CD4-positive, CD25-positive, alpha-beta regulatory T cell (primary cell): ENCODE measurements at regions not wholly inside any gene's neighbourhood (a gene's known extent, or its start where the extent isn't known, plus 50 kb on each side); places are given as distances from the start of the nearest gene placed in this dataset.
"Not testable (repeated sequence)": the region's sequence is repeated elsewhere in the genome, so short reads cannot be mapped to it uniquely, and the experiment has no call there.

Experiments
- ATAC-seq, 2 donors: fragments of 150-1000 bp; cut with Tn5 transposase; one replicate each; pipeline ENCODE4 v1.10.0; 2021; ENCODE audit warnings: low read depth in 2 of 2, moderate number of reproducible peaks in 2 of 2, moderate library complexity in 1 of 2
- DNase-seq, 3 donors: peaks; one replicate each; pipeline versions ENCODE4 v3.0.0 to v3.0.0-alpha.2; 2012 to 2022; ENCODE audit warnings: mixed read lengths in 1 of 3
- H3K27ac ChIP-seq: one replicate; pipeline ENCODE4 v1.7.0; 2013; ENCODE audit warnings: mild to moderate bottlenecking, low read length; ENCODE audit not compliant: insufficient read depth, poor library complexity, severe bottlenecking
- H3K27me3 ChIP-seq: one replicate; pipeline ENCODE4 v1.7.0; 2013; ENCODE audit warnings: low read length; ENCODE audit not compliant: control insufficient read depth, insufficient read depth
- H3K36me3 ChIP-seq: one replicate; pipeline ENCODE4 v1.7.0; 2013; ENCODE audit warnings: mild to moderate bottlenecking, low read length, moderate library complexity; ENCODE audit not compliant: control insufficient read depth, insufficient read depth
- H3K4me1 ChIP-seq: 2 replicates; pipeline ENCODE4 v1.7.0; 2013; ENCODE audit warnings: mild to moderate bottlenecking, low read length; ENCODE audit not compliant: insufficient read depth, control insufficient read depth, poor library complexity, severe bottlenecking
- H3K4me3 ChIP-seq: one replicate; pipeline ENCODE4 v1.7.0; 2013; ENCODE audit warnings: low read depth, mild to moderate bottlenecking, low read length, moderate library complexity
- H3K9me3 ChIP-seq, 2 experiments: 1 replicate in 1 of 2; 2 replicates in 1 of 2; pipeline ENCODE4 v1.7.0; 2013; ENCODE audit warnings: low read length in 2 of 2, mild to moderate bottlenecking in 1 of 2, moderate library complexity in 1 of 2; ENCODE audit not compliant: control insufficient read depth in 2 of 2
- H3K27ac Mint-ChIP-seq, 3 donors: one replicate each; pipeline ENCODE4 v1.8.0; 2020 to 2022; ENCODE audit warnings: mild to moderate bottlenecking in 3 of 3, mixed read lengths in 3 of 3, moderate library complexity in 2 of 3
- H3K27me3 Mint-ChIP-seq: one replicate; pipeline ENCODE4 v1.8.0; 2022; ENCODE audit warnings: mild to moderate bottlenecking, mixed read lengths
- H3K36me3 Mint-ChIP-seq: one replicate; pipeline ENCODE4 v1.8.0; 2020; ENCODE audit warnings: mixed read lengths
- H3K4me1 Mint-ChIP-seq, 4 donors: one replicate each; pipeline ENCODE4 v1.8.0; 2020 to 2022; ENCODE audit warnings: mixed read lengths in 4 of 4, mild to moderate bottlenecking in 1 of 4
- H3K4me3 Mint-ChIP-seq, 4 donors: one replicate each; pipeline ENCODE4 v1.8.0; 2020 to 2022; ENCODE audit warnings: mild to moderate bottlenecking in 4 of 4, mixed read lengths in 4 of 4, moderate library complexity in 3 of 4
- H3K9me3 Mint-ChIP-seq, 7 donors: one replicate each; pipeline ENCODE4 v1.8.0; 2020 to 2022; ENCODE audit warnings: mixed read lengths in 7 of 7, mild to moderate bottlenecking in 3 of 7, moderate library complexity in 2 of 7

GRCh38 chr1:83472066-83472465 is 526.9 kb downstream of the TTLL7 start:
- H3K27ac ChIP-seq, H3K4me1 ChIP-seq, H3K27ac Mint-ChIP-seq, H3K9me3 Mint-ChIP-seq, H3K27me3 ChIP-seq, ATAC-seq, H3K4me3 Mint-ChIP-seq, H3K36me3 Mint-ChIP-seq, H3K4me1 Mint-ChIP-seq, H3K9me3 ChIP-seq, H3K4me3 ChIP-seq, H3K27me3 Mint-ChIP-seq, H3K36me3 ChIP-seq, DNase-seq: not testable (repeated sequence)

- not testable (repeated sequence) for H3K4me3 Mint-ChIP-seq, H3K4me1 ChIP-seq, H3K4me1 Mint-ChIP-seq, H3K27me3 Mint-ChIP-seq, H3K4me3 ChIP-seq, H3K27me3 ChIP-seq, H3K36me3 Mint-ChIP-seq, ATAC-seq, H3K9me3 Mint-ChIP-seq, H3K9me3 ChIP-seq, H3K36me3 ChIP-seq, H3K27ac Mint-ChIP-seq, DNase-seq, H3K27ac ChIP-seq
These were observed 527.7 kb downstream of the TTLL7 start for GRCh38 chr1:83471272-83471671.

GRCh38 chr1:83468336-83468735 is 530.6 kb downstream of the TTLL7 start:
- not testable (repeated sequence) for H3K36me3 ChIP-seq, H3K36me3 Mint-ChIP-seq, H3K27ac ChIP-seq, ATAC-seq, DNase-seq, H3K27me3 ChIP-seq, H3K27ac Mint-ChIP-seq, H3K4me1 ChIP-seq, H3K27me3 Mint-ChIP-seq, H3K4me3 Mint-ChIP-seq, H3K4me3 ChIP-seq, H3K4me1 Mint-ChIP-seq, H3K9me3 ChIP-seq, H3K9me3 Mint-ChIP-seq

GRCh38 chr1:83457735-83458248 is 541.1 kb downstream of the TTLL7 start:
- not testable (repeated sequence) for H3K27me3 ChIP-seq, H3K36me3 ChIP-seq, H3K27ac Mint-ChIP-seq, H3K4me3 ChIP-seq, H3K9me3 ChIP-seq, H3K4me1 Mint-ChIP-seq, DNase-seq, H3K9me3 Mint-ChIP-seq, H3K27ac ChIP-seq, H3K36me3 Mint-ChIP-seq, ATAC-seq, H3K4me1 ChIP-seq, H3K27me3 Mint-ChIP-seq, H3K4me3 Mint-ChIP-seq

- not testable (repeated sequence) for H3K27ac Mint-ChIP-seq, DNase-seq, H3K4me1 ChIP-seq, H3K9me3 ChIP-seq, H3K4me3 Mint-ChIP-seq, H3K36me3 ChIP-seq, H3K4me1 Mint-ChIP-seq, H3K36me3 Mint-ChIP-seq, H3K27me3 ChIP-seq, H3K27ac ChIP-seq, H3K4me3 ChIP-seq, H3K27me3 Mint-ChIP-seq, H3K9me3 Mint-ChIP-seq, ATAC-seq
These were observed 541.7 kb downstream of the TTLL7 start for GRCh38 chr1:83457281-83457680.

DNA sequence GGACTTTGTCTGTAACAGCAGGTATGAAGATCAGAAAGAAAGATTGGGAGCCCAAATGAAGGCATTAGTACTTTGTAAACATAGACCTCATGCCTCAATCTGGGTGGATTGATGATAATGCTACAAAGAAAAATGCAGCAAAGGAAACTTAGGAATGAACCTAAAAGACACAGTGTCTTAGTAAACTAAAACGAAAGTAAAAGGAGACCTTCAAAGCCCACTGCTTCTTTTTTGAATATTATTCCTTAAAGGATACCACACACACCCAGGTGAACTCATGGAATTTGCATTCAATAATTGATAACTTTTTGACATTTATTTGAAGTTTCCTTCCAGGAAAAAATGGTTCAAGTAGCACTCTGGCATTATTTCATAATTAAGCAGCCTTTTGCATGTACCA is 543.2 kb downstream of the TTLL7 start:
- not testable (repeated sequence) for H3K4me3 Mint-ChIP-seq, H3K9me3 ChIP-seq, H3K27ac ChIP-seq, H3K27me3 Mint-ChIP-seq, ATAC-seq, H3K27ac Mint-ChIP-seq, H3K36me3 Mint-ChIP-seq, H3K36me3 ChIP-seq, DNase-seq, H3K4me3 ChIP-seq, H3K9me3 Mint-ChIP-seq, H3K27me3 ChIP-seq, H3K4me1 Mint-ChIP-seq, H3K4me1 ChIP-seq

DNA sequence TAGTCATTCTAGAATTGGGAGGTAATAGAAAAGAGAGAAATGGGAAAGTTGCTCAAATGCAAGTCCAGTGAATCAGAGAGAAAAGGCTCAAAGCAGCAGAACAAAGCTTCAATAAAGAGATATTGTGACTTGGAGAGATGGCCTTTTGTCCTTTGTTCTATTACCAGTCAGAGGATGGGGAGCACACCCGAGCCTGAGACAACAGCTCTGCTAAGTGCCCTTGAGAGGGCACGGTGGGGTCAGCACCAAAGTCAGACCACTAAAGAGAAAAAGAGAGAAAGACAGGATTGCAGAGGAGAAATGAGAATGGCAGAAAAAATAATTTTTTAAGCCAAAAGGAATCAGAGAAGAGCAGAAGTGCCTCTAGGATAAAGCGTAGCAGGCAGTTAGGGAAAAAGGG is 553.1 kb downstream of the TTLL7 start:
- not testable (repeated sequence) for H3K9me3 Mint-ChIP-seq, H3K27me3 Mint-ChIP-seq, ATAC-seq

DNA sequence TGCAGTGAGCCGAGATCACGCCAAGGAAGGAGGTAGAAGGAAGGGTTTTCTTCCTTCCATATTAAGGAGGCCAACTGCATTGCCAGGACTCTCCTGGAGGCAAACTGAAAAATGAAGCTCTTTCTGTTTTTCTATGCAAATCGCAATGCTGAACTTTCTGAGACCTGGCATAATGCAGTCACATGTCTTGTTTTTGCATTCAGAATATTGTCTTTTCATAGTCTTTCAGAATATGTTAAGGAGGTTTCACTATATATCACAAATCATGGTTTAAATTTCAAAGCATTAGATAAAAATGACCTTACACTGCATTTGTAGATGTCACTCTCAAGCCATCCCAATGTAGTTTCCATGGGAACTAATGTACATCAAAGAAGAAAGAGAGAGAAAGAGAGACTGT is 556.5 kb downstream of the TTLL7 start:
- not testable (repeated sequence) for H3K27ac ChIP-seq, H3K9me3 ChIP-seq, H3K36me3 Mint-ChIP-seq, H3K27ac Mint-ChIP-seq, DNase-seq, H3K4me1 ChIP-seq, H3K9me3 Mint-ChIP-seq, H3K36me3 ChIP-seq, H3K27me3 ChIP-seq, H3K27me3 Mint-ChIP-seq, H3K4me3 Mint-ChIP-seq, ATAC-seq, H3K4me3 ChIP-seq, H3K4me1 Mint-ChIP-seq

More for the DNA sequence above, 553.1 kb downstream of the TTLL7 start:
- not testable (repeated sequence) for H3K9me3 ChIP-seq, H3K27me3 ChIP-seq, H3K4me1 Mint-ChIP-seq, H3K36me3 ChIP-seq, H3K27ac Mint-ChIP-seq, DNase-seq, H3K4me3 ChIP-seq, H3K4me3 Mint-ChIP-seq, H3K27ac ChIP-seq, H3K36me3 Mint-ChIP-seq, H3K4me1 ChIP-seq
